Stimulated activated CD8-positive, alpha-beta memory T cell treated with anti-CD3 and anti-CD28 coated beads, Interleukin-7, amount 100 ng/mL, for 48 hours (primary cell): ENCODE measurements at regions not wholly inside any gene's neighbourhood (a gene's known extent, or its start where the extent isn't known, plus 50 kb on each side); places are given as distances from the start of the nearest gene placed in this dataset.
"Not testable (repeated sequence)": the region's sequence is repeated elsewhere in the genome, so short reads cannot be mapped to it uniquely, and the experiment has no call there.

Experiments used
- DNase-seq, 2 donors: peaks; one replicate each; pipeline ENCODE4 v3.0.0-alpha.2; 2020; ENCODE audit warnings: low read depth in 1 of 2; ENCODE audit errors: extremely low read depth in 1 of 2

GRCh38 chr1:173257805-173258204, 50.7 kb upstream of the TNFSF4 start:
- no peak for DNase-seq

DNA sequence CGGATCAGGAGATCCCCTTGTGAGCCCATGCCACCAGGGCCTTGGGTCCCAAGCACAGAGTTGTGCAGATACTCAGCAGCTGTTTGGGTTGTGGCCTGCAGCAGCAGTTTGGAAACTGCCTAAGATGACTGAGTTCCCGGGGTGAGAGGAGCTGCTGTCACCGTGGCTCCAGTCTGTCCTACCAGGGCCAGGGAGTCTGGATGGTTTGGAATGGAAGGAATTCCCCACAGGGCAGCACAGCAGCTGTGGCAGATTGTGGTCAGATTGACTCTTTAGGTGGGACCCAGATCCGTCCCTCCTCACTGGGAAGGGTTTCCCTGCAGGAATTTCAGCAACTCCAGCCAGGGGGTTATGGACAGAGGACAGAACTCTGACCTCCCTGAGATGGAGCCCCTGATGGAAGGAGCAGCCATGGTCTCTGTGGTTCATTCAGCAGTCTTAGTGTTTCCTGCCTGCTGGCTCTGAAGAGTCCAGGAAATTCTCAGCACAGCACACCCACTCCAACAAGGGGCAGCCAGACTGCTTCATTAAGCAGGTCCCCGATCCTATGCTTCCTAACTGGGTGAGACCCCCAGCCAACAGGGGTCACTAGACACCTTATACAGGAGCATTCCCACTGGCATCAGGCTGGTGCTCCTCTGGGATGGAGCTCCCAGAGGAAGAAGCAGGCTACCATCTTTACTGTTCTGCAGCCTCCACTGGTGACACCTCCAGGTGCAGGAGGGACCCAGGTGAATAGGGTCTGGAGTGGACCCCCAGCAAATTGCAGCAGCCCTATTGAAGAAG, 51.5 kb upstream of the TNFSF4 start:
- DNase-seq = no peak

- DNase-seq = not testable (repeated sequence)
Measured at GRCh38 chr1:173260329-173260728, 53.2 kb upstream of the TNFSF4 start.

- DNase-seq = no peak
Measured at GRCh38 chr1:173266841-173267240, 59.7 kb upstream of the TNFSF4 start.

GRCh38 chr1:173267453-173267945, 60.4 kb upstream of the TNFSF4 start:
- no peak for DNase-seq

GRCh38 chr1:173268261-173268660, 61.1 kb upstream of the TNFSF4 start:
- DNase-seq = no peak

DNA sequence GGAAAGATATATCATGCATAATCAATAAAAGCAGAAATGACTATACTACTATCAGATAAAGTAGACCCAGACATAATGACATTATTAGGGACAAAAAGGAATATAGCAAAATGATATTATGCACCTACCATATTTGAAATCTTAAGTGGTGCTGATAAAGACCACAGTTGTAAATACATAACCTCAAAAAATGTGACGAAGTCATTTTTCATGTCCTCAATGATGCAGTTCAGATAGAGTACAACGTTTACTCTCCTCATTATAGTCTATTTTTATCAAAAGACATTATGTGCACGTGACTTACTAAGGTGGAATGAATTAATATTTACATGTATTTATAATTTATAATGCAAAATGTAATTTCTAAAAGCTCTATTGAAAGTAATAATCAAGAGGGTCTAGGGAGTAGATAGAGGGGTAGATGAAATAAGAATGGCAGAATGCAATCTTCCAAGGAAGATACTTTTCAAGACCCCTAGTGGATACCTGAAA, 61.7 kb upstream of the TNFSF4 start:
- no peak for DNase-seq

GRCh38 chr1:173269490-173270230, 62.5 kb upstream of the TNFSF4 start:
- DNase-seq = no peak

GRCh38 chr1:173270243-173270642, 63.1 kb upstream of the TNFSF4 start:
- no peak for DNase-seq

GRCh38 chr1:173271021-173271420, 63.9 kb upstream of the TNFSF4 start:
- not testable (repeated sequence) for DNase-seq

- DNase-seq = no peak
Measured at GRCh38 chr1:173275496-173275895, 68.4 kb upstream of the TNFSF4 start.

DNA sequence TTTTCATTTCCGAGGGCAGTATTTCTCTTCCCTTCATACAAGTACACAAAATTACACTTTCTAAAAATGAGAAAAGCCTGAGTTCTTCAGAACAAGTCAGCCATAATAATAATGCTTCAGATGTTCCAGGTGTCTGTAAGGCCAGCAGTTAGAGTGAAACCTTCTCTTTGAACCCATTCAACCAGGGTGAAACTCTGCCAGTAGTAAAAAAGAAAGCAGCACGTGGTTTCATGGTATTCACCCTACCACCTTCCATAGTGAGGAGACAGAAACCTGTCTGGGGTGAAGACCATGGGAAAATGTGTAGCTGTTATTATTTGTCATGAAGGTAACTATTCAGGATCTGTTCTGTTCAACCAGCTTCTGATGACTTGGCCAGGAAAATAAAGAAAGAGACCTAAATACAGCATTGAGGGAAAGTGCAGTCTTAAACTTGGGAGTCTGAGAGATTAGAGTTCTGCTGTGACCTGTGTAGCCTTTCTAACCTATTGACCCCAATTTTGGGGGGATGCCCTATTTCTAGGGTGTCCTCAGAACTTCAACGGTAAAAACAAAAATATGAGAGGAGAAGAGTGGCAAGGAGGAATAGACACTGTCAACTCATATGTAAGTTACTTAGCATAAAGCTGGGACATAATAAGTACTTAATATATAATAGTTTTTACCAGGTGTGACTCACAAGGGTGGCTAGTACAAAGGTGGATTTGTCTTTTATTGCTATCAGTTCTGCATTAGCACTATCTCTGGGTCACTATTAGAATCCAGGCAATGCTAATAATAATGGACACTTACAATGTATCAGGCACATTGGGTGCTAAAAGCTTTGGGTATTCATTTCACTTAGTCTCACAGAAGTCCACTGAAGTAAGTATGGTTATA, 70.0 kb upstream of the TNFSF4 start:
- DNase-seq = peak in 1 of 2 donors; percentile 1

DNA sequence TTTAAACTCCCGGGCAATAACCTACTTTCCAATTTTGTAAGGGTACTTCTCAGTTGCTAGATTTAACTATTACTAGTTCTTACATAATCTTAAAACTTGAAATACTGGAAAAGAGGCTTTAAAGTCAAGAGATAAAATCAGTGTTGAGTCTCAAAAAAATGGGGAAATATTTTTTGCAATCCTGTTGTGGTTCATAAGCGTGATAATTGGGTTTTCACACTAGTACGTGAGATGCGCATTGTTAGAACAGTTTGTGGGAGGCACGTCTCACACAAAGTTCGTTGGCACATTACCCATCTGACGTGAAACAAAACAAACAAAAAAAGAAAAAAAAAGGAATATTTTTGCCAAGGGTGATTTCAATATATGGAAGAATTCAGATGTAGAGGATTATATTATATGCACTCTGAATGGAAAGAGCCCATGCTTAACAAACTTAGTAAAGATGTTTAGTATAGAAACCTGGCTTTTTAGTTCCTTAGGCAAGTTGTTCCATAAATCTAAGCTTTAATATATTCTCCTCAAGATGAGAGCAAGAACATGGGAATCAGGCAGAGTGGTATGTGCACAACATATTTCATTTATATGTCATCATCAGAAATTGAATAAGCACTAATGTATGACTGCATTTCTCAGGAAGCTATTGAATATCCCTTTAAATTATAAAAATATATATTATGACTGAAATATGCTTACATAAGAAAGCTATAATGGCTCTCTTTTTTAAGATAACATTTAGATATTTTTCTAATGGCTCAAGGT, 73.9 kb upstream of the TNFSF4 start:
- no peak for DNase-seq

DNA sequence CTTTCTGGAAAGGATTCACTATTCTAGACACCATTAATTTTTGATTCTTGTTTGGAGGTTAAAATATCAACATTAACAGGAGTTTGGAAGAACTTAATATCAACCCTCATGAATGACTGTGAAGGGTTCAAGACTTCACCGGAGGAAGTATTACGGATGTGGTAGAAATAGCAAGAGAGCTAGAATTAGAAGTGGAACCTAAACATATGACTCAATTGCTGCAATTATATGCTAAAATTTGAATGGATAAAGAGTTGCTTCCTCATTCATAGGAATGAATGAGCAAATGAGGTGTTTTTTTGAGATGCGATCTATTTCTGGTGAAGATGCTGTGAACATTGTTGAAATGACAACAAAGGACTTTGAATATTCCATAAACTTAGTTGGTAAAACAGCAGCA, 77.9 kb upstream of the TNFSF4 start:
- no peak for DNase-seq

DNA sequence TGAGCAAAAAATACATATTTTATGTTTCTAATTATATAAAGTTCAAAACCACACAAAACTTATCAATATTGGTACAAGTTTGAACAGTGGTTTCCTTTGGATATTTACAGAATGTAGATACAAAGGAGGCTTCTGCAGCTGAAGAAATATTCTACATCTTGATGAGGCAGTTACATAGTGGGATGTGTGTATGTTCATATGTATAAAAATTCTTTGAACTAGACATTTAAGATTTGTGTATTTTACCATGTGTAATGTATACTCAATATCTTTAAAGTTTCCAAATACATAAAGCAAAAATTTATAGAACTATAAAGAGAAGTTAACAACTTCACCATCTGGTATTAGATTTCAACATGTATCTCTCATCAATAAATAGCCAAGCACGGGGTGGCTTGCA, 80.7 kb upstream of the TNFSF4 start:
- no peak for DNase-seq

DNA sequence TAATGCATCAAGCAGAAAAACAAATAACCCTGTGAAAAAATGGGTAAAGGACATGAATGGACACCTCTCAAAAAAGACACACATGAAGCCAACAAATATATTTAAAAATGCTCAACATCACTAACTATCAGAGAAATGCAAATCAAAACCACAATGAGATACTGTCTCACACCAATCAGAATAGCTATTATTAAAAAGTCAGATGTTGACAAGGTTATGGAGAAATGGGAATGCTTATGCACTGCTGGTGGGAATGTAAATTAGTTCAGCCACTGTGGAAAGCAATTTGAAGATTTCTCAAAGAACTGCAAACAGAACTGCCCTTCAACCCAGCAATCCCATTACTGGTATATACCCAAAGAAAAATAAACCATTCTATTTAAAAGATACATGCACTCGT, 86.6 kb upstream of the TNFSF4 start:
- no peak for DNase-seq

- DNase-seq = no peak
Measured at GRCh38 chr1:173294843-173295242, 87.7 kb upstream of the TNFSF4 start.

- no peak for DNase-seq
Measured at GRCh38 chr1:173295391-173295790, 88.3 kb upstream of the TNFSF4 start.

- DNase-seq = no peak
Measured at GRCh38 chr1:173295995-173296394, 88.9 kb upstream of the TNFSF4 start.

- peak; percentile 21 to 65 for DNase-seq
Measured at GRCh38 chr1:173297798-173298391, 90.8 kb upstream of the TNFSF4 start.
